ENCODE measurements at regions not wholly inside any gene's neighbourhood (a gene's known extent, or its start where the extent isn't known, plus 50 kb on each side); places are given as distances from the start of the nearest gene placed in this dataset.

GRCh38 chr2:196439760-196440159 lies 199.8 kb upstream of the CCDC150 start:
- TF ChIP-seq, protein P1, sequence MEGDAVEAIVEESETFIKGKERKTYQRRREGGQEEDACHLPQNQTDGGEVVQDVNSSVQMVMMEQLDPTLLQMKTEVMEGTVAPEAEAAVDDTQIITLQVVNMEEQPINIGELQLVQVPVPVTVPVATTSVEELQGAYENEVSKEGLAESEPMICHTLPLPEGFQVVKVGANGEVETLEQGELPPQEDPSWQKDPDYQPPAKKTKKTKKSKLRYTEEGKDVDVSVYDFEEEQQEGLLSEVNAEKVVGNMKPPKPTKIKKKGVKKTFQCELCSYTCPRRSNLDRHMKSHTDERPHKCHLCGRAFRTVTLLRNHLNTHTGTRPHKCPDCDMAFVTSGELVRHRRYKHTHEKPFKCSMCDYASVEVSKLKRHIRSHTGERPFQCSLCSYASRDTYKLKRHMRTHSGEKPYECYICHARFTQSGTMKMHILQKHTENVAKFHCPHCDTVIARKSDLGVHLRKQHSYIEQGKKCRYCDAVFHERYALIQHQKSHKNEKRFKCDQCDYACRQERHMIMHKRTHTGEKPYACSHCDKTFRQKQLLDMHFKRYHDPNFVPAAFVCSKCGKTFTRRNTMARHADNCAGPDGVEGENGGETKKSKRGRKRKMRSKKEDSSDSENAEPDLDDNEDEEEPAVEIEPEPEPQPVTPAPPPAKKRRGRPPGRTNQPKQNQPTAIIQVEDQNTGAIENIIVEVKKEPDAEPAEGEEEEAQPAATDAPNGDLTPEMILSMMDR (IDR thresholded peaks at IDR 0.05; ENCODE audit: low read depth, low read length): no peak
- no peak for DNase-seq (ENCODE audit: low read depth, low spot score)
- H3K4me3 ChIP-seq (ENCODE audit: low read depth, low read length): no peak overlapping the region
- in situ Hi-C loops (cut with HindIII; ENCODE audit: low sequenced_read_pairs): no loop called here

DNA sequence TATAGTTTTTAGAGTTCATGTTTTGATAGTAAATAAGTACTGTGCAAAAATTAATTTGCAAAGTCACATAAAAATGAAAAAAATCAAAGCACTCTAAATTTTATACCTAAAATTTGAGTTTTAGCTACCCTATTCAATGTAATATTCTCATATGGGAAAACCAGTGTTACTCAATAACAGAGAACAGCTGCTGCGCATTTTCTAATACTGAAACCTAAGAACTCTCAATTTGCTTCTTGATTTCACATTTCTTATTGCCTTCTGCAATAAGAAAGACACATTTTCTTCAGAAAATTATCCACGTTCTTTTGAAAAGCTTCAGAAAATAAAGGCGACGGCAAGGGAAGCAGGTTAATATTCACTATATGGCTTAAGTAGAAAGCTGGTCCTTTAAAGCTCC lies 199.1 kb upstream of the CCDC150 start:
- TF ChIP-seq, protein P1 (IDR thresholded peaks at IDR 0.05; ENCODE audit: low read depth, low read length): no peak
- in situ Hi-C loops (cut with HindIII; ENCODE audit: low sequenced_read_pairs): no loop called here

GRCh38 chr2:196441527-196441926 lies 198.0 kb upstream of the CCDC150 start:
- no peak for DNase-seq (ENCODE audit: low read depth, low spot score)
- TF ChIP-seq, protein P1 (IDR thresholded peaks at IDR 0.05; ENCODE audit: low read depth, low read length): no peak
- in situ Hi-C loops (cut with HindIII; ENCODE audit: low sequenced_read_pairs): no loop called here
- no peak overlapping the region for H3K4me3 ChIP-seq (ENCODE audit: low read depth, low read length)

More for the DNA sequence above, 199.1 kb upstream of the CCDC150 start:
- no peak overlapping the region for H3K4me3 ChIP-seq (ENCODE audit: low read depth, low read length)
- DNase-seq (ENCODE audit: low read depth, low spot score): no peak

DNA sequence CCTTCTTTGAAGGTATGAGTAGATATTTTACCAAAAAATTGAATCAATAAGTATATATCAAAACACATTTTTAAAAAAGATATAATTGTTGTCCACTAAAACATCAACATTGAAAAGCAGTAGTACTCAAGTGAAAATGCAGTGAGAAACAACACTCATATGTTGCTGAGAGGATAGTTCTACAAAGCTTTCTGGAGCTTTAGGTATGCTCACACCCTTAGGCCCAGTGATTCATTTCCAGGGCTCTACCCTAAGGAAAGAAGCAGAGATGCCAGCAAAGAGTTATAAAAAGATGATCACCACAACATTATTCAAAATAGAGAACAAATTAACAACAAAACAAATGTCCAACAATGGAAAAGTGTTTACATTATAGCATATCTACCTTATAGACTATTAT lies 197.3 kb upstream of the CCDC150 start:
- DNase-seq (ENCODE audit: low read depth, low spot score): no peak
- TF ChIP-seq, protein P1 (IDR thresholded peaks at IDR 0.05; ENCODE audit: low read depth, low read length): no peak
- in situ Hi-C loops (cut with HindIII; ENCODE audit: low sequenced_read_pairs): no loop called here
- H3K4me3 ChIP-seq (ENCODE audit: low read depth, low read length): no peak overlapping the region

- DNase-seq (ENCODE audit: low read depth, low spot score): no peak
- in situ Hi-C loops (cut with HindIII; ENCODE audit: low sequenced_read_pairs): no loop called here
- H3K4me3 ChIP-seq (ENCODE audit: low read depth, low read length): no peak overlapping the region
- TF ChIP-seq, protein P1 (IDR thresholded peaks at IDR 0.05; ENCODE audit: low read depth, low read length): no peak
Observed at GRCh38 chr2:196444442-196444841, 195.1 kb upstream of the CCDC150 start.

- TF ChIP-seq, protein P1 (IDR thresholded peaks at IDR 0.05; ENCODE audit: low read depth, low read length): no peak
- no peak for DNase-seq (ENCODE audit: low read depth, low spot score)
- in situ Hi-C loops (cut with HindIII; ENCODE audit: low sequenced_read_pairs): no loop called here
- no peak overlapping the region for H3K4me3 ChIP-seq (ENCODE audit: low read depth, low read length)
Observed at GRCh38 chr2:196445991-196446390, 193.5 kb upstream of the CCDC150 start.
